ENCODE measurements at regions not wholly inside any gene's neighbourhood (a gene's known extent, or its start where the extent isn't known, plus 50 kb on each side); places are given as distances from the start of the nearest gene placed in this dataset.

DNA sequence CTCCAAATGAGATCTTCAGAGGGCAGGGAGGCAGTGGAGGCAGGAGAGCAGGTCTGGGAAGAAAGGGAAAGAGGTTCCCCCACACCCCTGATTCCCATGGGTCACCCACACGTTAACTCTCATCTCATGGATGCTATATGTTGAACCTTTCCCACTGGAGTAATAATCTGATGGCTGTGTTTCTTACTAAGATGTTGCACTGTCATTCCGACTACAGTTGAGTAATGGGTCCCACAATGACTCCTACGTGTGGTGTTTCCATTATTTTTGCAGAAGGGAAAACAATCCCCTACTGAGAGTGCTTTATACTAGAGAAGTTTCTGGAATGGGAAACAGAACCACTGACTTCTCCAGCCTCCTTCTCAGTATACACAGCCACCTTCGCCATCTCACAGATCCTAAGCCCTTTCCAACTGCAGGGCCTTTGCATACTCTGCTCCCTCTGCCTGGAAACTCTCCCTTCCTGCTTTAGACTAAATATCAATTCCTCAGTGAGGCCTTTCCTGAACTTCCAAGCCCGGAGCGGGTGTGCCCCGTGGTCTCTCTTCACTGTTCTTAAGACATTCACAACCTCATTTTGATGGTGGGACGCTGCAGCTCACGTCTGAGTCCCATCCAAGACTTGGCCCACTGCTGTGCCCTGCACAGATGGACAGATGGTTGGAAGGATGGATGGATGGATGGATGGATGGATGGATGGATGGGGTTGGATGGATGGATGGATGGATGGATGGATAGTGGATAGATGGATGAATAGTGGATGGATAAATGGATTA, 238.6 kb upstream of the PMEPA1 start:
- no peak for DNase-seq (ENCODE audit: low spot score)

DNA sequence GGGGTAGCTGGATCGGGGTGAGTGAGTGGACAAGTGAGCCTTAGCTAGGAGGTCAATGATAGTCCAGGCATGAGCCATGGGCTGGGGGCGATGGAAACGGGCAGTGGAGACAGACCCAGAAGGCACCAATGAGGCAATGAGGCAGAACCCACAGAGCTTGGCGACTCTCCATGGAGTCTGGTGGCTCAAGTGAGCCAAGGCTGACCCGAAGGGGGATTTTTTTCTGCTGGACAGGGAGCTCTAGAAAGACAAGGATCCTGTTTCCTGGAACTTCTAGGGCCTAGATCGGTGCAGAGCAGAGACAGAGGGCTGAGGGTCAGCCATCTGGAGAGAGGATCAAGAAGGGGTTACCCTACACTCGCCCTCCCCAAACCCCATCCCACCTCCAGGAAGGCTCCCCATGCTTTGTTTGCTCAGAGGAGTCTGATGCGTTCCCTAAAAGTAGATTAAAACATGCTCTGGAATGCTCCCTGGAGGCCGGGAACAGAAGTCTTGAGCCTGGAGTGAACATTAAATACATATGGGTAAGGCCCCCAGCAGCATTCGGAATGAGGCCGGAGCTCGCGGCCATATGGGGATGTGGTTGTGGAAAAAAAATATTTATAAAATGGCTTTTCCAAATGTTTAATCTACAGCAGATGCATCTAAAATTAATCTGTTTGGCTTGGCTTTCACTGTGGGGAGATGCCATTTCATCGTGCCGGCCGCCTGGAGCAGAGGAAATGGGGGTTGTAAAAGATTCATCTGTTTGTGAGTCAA, 237.8 kb upstream of the PMEPA1 start:
- peak; percentile 10 for DNase-seq (ENCODE audit: low spot score)

DNA sequence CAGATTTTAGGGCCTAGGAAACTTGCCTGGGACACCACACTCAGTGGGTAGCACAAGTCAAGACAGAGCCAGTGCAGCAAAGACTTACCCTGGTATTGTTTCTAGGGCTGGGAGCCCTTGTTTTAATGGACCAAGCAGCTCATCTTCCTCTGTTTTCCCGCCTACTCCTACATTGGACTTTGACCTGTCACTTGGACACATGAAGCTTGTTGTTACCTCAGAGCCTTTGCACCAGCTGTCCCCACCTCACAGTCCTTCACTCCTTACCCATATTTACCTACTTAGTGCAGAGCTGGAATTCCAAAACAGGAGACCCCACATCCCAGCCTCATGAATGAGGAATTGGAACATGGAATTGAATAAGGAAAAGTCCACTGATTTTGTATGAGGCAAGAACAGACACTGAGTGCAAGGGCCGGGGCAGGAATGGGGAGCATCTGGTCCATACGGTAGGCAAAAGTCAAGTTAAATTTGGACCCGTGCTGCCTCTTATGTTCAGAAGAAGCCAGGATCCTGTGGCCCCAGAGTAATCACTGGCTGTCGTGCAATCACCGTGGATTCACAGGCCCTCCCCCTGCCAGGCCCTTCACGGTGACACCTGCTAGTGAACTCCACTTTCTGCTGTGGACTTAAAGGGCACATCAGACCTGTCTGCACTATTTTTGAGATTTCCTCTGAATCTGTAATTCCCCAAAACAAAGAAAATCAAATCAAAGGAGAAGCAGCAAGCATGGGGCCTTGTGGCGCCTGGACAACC, 236.9 kb upstream of the PMEPA1 start:
- no peak for DNase-seq (ENCODE audit: low spot score)

DNA sequence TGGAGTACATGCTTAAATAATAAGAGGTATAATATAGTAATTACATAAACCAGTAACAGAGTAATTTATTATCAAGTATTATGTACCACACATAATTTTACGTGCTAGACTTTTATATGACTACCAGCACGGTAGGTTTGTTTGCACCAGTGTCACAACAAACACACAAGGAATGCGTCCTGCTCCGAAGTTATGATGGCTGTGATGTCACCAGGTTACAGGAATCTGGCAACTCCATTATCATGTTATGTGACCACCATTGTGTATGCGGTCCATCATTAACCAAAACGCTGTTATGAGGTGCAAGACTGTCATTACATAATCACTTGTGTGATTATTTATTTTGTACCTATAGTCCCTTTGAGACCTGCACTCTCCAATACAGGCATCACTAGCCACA, 235.2 kb upstream of the PMEPA1 start:
- no peak for DNase-seq (ENCODE audit: low spot score)

DNA sequence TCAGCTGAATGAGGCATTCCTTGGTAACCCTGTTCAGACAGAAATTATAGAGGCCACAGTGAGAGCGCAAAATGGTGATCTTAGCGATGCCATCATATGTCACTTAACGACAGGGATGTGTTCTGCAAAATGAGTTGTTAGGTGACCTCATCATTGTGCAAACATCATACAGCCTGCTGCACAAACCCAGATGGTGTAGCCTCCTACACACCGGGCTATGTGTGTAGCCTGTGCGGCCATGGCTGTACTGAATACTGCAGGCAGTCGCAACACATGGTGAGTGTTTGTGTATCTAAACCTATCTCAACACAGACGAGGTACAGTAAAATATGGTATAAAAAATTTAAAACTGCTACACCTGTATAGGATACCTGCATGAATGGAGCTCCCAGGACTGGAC, 234.1 kb upstream of the PMEPA1 start:
- DNase-seq (ENCODE audit: low spot score), result no peak

DNA sequence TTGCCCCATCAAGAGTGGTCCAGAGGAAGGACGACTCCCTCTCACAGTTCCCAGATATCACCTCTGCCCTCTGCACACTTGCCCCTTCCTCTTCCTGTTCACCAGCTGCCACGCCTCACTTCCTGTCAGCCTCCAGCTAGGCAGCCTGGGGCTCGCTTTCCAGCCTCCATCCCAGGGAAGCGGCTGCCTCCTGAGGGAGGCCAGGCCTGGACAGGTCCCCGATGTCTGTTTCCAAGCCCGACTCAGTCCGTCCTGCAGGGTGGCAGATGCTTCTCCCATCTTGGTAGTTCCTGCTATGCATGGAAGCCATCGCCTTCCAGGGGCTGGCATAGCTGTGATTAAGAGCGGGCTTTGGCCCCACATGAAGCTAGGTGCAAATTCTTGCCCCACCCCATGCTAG, 233.5 kb upstream of the PMEPA1 start:
- no peak for DNase-seq (ENCODE audit: low spot score)

DNA sequence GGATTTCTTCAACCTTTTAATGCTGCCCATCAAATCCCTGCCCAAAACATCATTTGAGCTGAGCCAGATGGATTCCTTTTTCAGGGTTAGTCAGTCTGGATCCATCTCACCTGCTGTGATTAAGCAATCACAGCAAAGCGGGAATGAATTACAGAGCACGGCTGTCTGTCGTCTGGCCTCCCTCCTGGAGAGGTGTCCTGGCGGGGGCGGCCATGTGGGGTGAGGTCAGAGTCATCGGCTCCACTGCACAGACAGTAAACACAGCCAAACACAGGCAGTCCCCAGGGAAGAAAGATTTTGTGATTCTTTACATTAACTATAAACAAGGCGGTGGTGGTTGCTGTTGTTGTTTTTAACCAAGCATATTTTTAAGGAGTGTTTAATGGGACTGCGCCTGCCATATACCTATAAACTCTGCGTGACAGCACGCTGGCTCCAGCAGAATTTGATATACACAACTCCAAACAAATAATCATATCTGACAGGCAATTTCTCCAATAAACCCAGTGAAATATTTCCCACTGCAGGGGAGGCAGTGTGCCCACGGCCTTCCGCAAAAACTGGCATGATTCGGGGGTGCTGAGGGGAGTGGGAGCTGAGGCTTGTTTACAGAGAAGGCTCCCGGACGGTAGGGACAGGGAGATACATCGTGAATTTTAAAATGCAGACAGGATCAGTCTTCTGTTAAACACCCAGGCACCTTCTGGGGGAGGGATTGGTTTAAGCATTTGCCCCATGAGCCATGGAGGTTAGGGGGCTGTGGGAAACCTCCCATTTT, 232.0 kb upstream of the PMEPA1 start:
- DNase-seq (ENCODE audit: low spot score), result no peak

DNA sequence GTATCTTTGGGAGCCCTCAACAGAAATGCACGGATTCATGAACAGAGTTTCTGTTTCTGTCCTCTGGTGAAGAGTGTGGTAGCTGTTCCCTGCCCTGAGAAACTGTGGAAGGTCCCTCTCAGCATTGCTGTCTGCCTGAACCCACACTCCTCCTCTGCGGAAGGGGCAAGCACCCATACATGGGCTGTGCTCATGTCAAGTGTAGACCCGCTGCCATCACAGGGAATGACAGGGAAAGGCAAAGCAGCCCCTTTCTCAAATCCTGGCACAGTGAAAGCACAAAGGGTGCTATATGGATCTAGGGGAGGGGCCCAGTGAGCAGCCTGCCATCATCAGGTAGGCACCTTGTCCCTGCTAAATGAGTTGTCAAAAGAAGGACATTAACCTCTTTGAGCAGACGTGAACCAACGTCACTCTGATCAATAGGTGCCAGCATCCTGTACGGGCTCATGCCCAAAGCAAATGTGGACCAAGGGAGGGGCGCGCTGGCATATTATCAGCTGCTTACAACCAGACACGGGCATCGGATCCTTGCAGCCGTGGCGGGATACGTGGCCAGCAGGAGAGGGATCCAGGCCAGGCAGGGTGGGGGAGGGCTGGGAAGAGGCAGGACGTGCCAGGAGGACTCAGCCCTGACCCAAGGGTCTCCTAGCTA, 231.2 kb upstream of the PMEPA1 start:
- DNase-seq (ENCODE audit: low spot score), result no peak

DNA sequence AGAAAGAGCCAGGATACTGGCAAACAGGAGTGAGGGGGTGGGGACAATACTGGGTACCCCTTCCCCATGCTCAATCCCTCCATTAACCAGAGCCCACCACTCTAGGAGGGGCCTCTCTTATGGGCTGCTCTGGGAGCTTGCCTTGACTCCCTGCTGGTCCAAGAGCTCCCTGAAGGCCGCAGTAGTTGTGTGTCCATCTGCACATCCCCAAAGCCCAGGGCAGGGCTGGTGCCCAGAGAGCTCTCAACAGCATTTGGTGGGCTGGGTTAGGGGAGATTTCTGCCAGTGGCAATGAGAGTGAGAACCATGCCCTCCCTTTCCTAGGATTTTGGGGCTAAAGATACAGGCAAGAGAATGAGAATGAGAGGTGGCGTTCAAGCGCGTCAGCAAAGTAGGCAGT, 230.6 kb upstream of the PMEPA1 start:
- DNase-seq (ENCODE audit: low spot score), result no peak

DNA sequence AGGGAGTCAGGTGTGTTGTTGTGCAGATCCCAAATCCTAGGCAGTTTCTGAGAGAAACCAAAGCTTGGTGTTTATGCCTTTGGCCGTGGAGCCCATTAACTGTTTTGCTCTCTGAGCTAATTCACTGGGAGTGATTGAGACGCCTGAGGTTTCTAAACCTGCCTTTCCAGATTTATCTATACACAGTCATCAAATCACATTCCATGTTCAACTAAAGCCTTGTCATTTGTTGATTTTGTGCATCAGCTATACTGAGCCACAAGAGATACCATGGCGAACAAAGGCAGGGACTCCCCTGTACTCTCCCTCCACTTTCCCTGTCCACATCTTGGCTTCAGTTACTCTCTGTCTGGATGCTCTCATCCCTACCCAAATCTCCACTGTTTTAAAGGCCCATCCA, 229.7 kb upstream of the PMEPA1 start:
- no peak for DNase-seq (ENCODE audit: low spot score)

DNA sequence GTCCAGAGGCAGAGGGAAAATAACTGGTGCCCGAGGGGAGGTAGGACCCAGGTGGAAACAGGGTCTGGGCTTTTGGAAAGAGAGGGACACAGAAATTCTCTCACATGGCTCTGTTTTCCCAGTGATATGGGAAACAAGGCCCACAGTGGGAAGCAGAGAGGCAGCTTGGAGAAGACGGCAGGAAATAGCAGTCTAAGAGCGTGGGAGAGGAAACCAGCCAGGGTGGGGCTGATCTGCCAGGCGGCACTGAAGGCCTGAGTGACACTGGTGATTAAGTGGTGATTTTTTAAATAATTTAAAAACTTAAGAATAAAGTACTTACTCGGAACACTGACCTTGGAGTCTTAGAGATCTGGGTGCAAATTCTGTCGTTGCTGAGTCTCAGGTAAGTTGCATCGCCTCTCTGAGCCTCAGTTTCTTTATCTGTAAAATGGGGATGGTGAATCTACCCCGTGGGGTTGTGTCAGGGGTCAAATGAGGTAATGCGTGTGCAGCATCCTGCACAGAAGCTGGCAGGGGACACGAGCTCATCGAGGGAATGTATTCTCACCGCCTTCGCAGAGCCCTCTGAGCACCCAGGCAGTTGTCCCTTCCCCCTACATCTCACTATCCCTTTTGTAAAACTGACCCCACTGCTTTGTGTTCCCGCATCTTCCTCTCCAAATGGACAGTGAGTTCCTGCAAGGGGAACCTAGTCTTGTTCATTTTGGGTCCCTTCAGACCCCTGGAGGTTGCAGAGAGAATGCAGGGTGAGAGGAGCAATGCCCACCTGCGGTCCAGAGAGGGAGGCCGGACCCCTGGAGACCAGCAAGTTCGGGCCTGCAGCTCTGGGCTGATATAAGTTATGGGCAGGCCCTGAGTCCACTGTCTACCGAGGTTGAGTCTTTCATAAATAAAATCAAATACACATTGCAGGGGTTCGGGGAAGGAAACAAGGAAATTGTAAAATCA, 228.6 kb upstream of the PMEPA1 start:
- peak; percentile 18 for DNase-seq (ENCODE audit: low spot score)

DNA sequence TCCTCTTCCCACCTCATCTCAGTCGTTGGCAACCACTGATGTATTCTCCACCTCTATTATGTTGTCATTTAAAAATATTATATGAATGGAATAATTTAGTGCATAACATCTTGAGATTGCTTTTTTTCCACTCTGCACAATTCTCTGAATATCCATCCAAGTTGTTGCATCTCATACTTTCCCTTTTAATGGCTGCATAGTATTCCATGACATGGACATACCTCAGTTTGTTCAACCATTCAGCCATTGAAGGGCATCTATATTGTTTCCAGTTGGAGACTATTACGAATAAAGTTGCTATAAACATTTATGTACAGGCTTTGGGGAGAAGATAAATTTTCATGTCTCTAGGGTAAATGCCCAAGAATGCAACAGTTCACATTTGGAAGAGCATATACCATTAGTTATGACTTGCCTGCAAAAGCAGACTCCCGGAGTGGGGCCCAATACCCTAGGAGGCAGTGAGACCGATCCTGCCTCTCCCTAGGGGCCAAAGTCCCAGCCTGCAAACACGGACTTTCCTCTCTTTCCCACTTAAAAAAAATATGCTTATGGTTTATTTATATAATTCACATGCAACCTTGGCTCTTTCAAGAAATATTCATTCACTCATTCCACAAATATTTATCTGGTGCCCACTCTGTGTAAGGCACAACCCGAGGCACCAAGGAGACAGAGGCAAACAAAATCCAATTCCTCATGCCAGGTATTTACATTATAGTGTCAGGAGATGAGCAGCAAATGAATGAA, 227.0 kb upstream of the PMEPA1 start:
- DNase-seq (ENCODE audit: low spot score), result no peak

DNA sequence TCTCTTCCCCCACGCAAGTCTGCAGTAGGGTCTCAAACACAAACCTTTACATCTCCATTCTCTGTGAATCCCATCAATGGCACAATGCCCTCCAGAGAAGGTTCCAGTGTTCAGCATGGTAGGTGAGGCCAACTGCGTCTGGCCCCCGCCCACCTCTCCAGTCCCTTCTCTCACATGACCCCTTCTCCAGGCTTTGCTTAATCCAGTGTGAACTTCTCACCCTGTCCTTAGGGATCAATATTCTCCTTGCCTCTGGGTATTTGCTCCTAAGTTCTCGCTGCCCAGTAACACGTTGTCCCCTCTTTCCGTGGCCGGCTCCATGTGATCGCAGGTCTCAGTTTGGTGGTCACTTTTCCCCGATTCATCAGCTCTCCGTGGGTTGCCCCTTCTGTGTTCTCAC, 225.1 kb upstream of the PMEPA1 start:
- DNase-seq (ENCODE audit: low spot score), result no peak

DNA sequence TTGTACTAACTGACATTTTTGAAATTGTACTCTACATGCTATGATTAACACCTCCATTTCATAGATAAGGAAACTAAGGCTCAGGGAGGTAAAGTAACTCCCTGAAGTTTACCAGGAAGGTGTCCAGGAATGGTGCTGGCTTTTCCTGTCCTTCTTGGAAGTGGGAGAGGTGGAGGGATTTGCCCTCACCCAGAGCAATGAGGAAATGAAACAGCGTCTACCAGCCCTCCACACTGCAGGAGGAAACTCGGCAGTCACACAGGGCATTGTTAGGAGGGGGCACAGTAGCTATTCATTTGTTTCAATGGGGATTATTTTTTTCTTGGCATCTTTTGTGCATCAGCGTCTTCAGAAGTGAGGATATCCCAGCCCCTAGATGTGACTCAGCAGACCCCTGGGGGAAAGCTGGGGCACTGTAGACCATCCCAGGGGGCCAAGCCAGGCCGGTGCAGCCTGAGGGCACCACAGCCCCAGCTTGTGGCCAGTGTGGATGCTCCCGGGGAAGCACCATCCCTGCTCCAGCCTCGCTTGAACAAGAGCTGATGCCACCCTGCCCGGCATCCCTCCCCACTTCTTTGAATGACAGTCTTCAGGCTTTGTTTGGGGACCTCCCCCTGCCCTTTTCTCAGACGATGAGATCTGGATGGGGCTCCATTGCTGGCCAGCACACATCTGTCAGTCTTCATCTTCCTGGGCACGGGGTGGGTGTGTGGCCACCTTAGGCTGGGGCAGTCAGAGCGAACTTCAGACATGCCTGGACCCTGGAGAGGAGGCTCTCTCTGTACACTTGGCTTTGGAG, 224.4 kb upstream of the PMEPA1 start:
- DNase-seq (ENCODE audit: low spot score), result peak; percentile 6

DNA sequence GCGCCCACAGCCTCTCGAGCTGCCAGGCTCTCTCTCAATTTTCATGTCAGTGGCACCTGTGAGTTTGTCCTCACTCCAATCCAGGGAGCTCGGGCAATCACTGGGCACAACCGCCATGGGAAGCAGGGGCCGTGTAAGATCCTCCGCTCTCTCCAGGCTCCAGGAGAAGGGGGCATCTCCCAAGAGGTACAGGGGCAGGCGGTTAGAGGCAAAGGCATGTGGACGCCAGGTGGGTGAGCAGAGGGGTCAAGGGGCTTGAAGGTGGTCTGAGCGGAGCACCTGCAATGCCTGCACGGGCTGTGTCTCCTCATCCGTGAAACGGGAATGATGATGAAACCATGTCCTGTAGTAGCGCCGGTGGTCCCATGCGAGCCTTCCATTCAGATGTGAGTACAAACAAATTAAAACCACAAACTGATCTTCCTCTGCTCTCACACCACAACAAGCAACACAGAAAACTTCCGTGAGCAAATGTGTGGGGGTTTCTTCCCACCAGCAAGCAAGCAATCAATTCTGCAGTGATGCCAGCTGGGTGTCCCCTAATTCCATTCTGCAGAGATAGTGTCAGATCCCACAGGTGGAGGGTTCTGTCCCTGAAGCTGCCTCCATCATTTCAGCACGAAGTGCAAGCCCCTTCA, 222.5 kb upstream of the PMEPA1 start:
- no peak for DNase-seq (ENCODE audit: low spot score)

DNA sequence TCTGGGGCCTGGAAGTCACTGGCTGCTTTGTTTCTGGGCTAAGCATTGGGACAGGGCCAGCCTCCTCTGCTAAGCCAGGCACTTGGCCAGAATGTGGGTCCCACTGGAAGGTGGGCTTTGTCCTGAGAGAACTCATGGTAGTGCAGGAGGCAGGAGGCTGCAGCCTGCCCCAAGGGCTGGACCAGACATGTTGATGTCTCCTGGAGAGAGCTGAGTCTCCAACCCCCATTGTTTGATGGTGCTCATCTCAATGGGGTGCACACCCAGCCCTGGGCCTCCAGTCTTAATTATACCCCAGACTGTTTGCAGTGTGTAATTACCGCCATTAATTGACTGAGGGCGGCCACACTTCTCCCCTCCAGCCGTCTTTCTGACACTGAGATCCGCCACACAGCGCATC, 220.5 kb upstream of the PMEPA1 start:
- DNase-seq (ENCODE audit: low spot score), result no peak

DNA sequence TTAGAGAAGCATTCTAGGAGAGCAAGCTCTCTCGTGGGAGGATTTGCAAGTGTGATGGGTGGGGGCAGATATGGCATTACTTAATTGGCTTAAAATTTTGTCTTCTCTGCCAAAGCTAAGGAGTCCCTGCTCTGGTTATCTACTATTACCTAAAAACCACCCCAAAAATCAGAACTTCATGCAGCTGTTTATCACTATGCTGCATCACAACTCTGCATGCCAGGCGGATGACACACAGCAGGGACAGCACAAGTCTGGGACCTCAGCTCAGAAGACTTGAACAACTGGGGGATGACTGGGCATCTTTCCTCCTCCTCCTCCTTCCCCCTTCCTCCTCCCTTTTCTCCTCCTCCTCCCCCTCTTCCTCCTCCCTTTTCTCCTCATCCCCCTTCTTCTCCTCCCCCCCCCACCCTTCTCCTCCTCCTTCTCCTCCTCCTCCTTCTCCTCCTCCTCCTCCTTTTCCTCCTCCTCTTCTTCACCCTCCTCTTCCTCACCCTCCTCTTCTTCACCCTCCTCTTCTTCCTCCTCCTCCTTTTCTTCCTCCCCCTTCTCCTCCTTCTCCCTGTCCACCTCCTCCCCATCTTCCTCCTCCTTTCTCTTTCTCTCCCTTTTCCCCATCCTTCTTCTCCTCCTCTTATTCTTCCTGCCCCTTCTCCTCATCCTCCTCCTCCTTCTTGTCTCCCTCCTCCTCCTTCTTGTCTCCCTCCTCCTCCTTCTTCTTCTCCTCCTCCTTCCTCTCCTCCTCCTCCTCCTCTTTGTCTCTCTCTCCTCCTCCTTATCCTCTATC, 218.6 kb upstream of the PMEPA1 start:
- peak; percentile 84 for DNase-seq (ENCODE audit: low spot score)
